GM19455 (cell line): ENCODE measurements at regions not wholly inside any gene's neighbourhood (a gene's known extent, or its start where the extent isn't known, plus 50 kb on each side); places are given as distances from the start of the nearest gene placed in this dataset.

Source experiments
- ATAC-seq: cut with Tn5 transposase; IDR thresholded peaks from one replicate; pipeline ENCODE4 v1.9.1; 2021; ENCODE audit not compliant: unreplicated experiment

DNA sequence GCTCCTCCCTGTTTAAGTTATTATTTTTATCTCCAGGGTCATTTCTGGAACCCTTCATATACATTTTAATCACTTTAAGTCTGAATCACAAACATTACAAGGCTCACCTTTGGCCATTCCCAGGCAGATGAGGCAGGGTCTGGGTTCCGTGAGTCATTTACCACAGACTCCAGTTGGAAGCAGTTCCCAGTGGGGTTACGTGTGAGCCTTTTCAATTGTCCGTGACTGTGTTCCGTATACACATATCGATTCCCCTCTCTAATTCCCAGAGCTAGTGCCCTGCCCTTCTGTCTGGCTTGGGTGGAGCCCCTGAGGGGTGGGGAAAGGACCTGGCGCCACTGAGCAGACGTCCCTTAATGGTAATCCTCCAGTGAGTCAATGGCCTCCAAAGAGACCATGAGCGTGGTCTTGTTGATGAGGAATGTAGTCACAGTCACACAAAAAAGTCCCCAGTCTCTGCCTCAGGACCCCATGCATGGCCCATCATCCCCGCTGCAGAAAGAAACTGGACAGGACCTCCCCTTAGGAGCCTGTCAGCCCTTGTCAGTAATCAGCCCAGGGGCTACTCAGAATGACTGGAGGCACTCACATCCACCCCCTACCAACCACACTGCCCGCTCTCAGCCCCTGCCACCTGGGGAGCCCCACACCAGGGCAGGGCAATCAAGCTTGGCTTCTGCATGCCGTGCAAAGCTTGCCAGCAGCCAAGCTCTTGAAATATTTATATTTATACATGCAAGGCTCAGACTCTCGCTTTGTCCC lies 144.4 kb downstream of the ZIC5 start:
- no peak for ATAC-seq

DNA sequence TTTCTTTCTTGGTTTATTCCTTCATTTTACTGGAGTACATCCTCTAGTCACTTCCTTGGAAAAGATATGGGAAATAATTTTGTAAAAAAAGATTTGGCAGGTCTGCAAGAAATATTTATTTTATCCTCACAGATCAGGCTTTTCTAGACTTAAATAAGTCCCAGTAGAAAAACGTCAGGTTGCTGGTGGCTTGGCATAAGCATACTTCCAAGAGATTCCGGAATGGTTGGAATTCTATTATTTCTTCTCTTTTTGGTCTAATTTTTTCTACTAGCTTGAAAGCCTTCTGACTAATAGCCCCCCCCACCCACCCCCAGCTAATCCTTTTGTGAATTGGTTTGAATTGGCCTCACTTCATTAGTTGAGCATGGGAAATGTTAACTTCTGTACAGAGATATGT lies 147.6 kb downstream of the ZIC5 start:
- no peak for ATAC-seq

DNA sequence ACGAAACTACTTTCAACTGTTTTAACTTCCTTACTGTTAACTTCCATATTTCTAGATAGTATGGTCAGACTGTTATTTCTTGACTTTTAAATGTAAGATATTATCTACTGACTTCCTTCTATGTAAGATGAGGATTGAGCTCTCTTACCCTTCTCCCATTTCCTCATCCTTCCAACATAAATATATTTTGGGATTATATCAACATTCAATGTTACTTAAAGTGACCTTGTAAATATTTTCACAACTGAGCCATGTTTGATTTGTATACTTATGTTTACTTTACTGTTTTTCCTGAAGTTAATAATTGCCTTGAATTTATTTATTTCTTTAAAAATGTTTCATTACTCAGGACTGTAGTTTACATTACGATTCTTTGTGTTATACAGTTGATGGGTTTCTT lies 148.7 kb downstream of the ZIC5 start:
- no peak for ATAC-seq

DNA sequence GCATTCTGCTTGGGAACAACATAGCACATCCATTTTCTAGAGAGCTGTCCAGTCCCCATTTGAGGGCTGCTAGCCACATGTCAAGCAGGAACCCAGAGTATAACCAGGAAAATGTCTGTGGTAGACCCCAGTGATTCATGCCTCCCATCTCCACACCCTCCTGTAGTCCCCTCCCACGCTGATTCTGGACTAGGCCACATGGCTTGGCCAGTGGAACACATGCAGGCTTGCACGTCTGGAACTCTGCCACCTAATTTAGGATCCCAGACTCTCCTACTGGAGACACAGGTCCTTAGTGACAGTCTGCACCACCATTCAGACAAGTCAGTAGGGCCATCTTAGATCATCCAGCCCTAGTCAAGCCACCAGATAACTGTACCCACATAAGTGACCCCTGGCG lies 149.8 kb downstream of the ZIC5 start:
- ATAC-seq: no peak

DNA sequence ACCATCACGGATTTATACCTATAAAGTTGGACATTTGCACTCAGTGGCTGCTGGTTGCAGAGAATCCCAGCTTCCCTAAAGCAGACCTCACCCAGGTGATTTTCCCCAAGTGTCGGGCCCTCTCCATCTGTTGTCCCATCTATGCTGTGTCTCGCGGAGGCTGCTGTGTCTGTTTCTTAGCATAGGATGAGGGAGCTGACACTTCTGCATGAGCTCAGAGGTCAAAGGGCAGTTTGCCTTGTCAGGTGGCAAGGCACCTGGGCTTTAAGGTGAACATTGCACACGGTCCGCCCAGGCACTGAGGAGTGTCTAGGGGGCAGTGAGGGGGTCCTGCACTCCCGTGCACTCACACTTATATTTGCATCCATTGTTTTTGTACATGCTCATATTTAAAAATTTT lies 151.6 kb downstream of the ZIC5 start:
- ATAC-seq: no peak

GRCh38 chr13:99816321-99816720 lies 155.2 kb downstream of the ZIC5 start:
- ATAC-seq: no peak

DNA sequence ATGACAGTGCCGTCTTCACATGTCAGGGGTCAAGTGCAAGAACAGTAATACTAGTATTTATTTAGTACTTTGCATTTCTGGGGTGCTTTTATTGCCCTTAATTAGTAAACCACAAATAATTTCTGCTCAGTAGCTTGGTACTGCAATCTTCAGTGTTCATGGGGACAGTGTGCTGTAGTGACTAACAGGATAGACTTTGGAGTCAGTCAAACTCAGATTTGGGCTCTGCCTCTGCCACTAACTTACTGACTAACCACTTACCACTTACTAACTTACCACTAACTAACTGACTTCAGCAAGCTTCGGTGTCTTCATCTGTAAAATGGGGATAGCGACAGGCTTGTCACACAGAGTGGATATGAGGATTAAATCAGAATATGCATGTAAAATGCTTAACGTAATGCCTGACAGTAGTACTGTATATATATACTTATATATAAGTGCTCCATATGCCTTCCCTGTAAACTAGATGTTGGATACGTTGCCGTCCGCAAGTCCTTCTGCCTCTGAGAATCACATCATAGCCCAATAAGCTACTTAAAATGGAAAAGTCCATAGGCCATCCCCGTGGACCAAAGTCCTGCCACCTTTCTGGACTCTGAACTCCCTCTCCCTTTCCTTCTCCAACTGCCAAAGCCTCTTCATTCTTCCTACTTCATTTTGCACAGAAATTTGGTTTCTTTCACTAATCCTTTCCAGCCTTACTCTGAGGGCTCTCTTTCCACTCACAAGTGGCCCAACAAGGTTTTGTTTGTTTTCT lies 158.1 kb downstream of the ZIC5 start:
- no peak for ATAC-seq

DNA sequence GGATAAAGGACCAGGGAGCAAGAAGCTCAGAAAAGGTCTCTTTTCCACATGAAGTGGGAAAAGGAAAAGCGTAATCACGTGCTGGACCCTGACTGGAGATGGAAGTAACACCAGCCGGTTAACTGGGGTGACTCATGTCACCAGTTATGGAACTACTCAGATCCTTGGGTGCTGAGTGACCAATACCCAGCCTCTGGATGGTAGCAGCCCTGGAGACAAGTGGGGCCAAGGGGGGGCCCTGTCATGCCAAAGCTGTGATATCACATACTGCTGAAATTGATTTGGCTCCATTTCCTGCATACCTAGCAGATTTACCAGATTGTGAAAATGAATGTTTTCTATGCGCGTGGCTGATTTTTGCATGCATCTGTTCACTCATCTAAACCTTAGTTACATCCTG lies 158.9 kb downstream of the ZIC5 start:
- ATAC-seq: no peak

- ATAC-seq: no peak
Observed at GRCh38 chr13:99811067-99811700, 160.4 kb downstream of the ZIC5 start.

- ATAC-seq: no peak
Observed at GRCh38 chr13:99809926-99810325, 161.6 kb downstream of the ZIC5 start.

- no peak for ATAC-seq
Observed at GRCh38 chr13:99809496-99809895, 162.1 kb downstream of the ZIC5 start.

DNA sequence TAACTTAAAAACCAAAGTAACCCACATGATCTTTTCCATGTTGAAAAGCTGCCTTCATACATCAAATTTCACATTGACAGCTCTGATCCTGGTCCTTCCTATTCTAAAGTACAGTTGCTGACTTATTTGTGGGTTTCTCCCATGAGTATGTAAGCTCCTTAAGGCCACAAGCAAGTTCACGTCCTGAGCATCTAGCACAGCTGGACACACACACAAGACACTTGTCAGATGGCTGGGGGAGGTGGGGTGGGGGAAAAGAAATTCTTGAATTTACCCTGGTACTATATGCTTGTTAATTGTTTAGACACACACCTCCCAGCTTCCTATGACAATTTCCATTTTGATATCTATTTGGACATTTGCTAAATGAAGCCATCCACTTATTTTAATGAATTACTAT lies 162.8 kb downstream of the ZIC5 start:
- no peak for ATAC-seq

- no peak for ATAC-seq
Observed at GRCh38 chr13:99806671-99807070, 164.9 kb downstream of the ZIC5 start.

DNA sequence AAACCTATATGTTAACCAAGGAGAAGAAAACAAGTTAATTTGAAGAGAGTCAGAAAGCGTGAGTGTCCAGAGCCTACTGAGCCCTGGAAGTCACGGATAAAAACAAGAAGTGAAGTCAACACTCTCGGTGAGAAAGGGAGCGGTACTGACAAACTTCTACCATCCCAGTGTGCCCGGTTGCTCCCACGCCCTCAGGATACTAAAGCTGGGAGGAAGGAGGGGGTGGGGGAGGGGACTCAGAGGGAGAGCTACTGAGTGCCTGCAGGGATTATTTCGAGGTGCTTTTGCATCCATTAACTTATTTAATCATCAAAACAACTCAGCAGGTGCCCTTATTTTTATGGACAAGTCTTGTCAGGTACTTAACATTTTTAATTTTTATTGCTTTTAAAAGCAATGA lies 166.2 kb downstream of the ZIC5 start:
- ATAC-seq: no peak

GRCh38 chr13:99803141-99803540 lies 168.4 kb downstream of the ZIC5 start:
- no peak for ATAC-seq

DNA sequence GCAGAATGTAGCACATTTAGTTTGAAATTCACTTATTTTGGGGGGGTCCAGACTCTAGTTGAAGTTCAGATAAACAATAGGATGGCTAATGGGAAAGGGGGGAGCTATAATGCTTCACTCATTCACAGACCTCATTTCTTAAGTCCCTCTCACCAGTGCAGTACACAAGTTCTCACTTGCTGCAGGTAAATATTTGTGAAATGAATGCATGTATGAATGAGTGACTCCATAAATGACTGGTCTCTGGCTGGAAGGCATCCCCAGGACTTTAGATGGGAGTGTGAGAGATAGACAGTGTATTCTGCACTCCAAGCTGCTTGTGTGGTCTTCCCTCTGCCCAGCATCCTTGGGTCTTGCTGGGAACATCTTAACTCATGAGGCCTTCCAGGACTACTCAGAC lies 169.2 kb downstream of the ZIC5 start:
- no peak for ATAC-seq

GRCh38 chr13:99800951-99801350 lies 170.6 kb downstream of the ZIC5 start:
- no peak for ATAC-seq

GRCh38 chr13:99800011-99800410 lies 171.6 kb downstream of the ZIC5 start:
- no peak for ATAC-seq

DNA sequence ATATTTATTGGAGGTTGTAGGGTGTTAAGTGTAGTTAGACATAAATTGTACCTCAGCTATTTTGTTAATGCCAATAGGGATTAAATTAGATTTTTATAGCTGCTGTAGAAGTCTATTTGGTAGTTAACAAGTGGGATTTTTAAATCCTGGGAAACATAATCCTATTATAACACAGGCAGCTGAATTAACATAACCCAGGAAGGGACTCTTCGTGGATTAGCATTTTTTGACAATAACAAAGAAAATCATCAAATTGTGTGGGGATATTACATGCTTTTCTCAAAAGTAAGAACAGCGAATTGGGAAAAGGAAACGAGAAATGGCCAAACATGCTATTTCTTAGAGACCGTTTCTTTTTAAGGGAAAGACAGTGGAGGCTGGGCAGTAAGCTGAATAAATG lies 172.8 kb downstream of the ZIC5 start:
- ATAC-seq: no peak

GRCh38 chr13:99797691-99798090 lies 173.9 kb downstream of the ZIC5 start:
- ATAC-seq: no peak

- ATAC-seq: no peak
Observed at GRCh38 chr13:99796175-99796819, 175.3 kb downstream of the ZIC5 start.
